Fibroblast of lung (primary cell): ENCODE measurements at regions not wholly inside any gene's neighbourhood (a gene's known extent, or its start where the extent isn't known, plus 50 kb on each side); places are given as distances from the start of the nearest gene placed in this dataset.
"Not testable (repeated sequence)": the region's sequence is repeated elsewhere in the genome, so short reads cannot be mapped to it uniquely, and the experiment has no call there.

Experiments used
- DNase-seq, 2 donors: peaks; one replicate each; pipeline versions ENCODE4 v3.0.0 to v3.0.0-alpha.2; 2010; ENCODE audit warnings: low read depth in 2 of 2
- H2AFZ ChIP-seq: 2 replicates; pipeline ENCODE4 v1.5.1; 2012; ENCODE audit warnings: low read length, control low read depth, inconsistent platforms
- H3K27ac ChIP-seq: 2 replicates; pipeline ENCODE4 v1.5.1; 2011; ENCODE audit warnings: low read length, control low read depth; ENCODE audit not compliant: insufficient read depth
- H3K27me3 ChIP-seq: 2 replicates; pipeline ENCODE4 v1.5.1; 2011; ENCODE audit warnings: mild to moderate bottlenecking, low read length; ENCODE audit not compliant: control insufficient read depth, insufficient read depth
- H3K36me3 ChIP-seq: 2 replicates; pipeline ENCODE4 v1.5.1; 2011; ENCODE audit warnings: low read length; ENCODE audit not compliant: control insufficient read depth, insufficient read depth
- H3K4me1 ChIP-seq: 2 replicates; pipeline ENCODE4 v1.5.1; 2011; ENCODE audit warnings: low read length; ENCODE audit not compliant: control insufficient read depth, insufficient read depth; ENCODE audit errors: extremely low read depth
- H3K4me2 ChIP-seq: 2 replicates; pipeline ENCODE4 v1.5.1; 2011; ENCODE audit warnings: low read length, control low read depth; ENCODE audit not compliant: insufficient read depth; ENCODE audit errors: extremely low read depth
- H3K4me3 ChIP-seq, 4 experiments: fragments of 200-600 bp in 1 of 4; sonication (generic) in 1 of 4; replicated peaks in 1 of 4; 2 replicates each; pipeline ENCODE4 v1.5.1; 2011 to 2016; ENCODE audit warnings: low read length in 4 of 4, low read depth in 3 of 4, mild to moderate bottlenecking in 3 of 4, control low read depth in 2 of 4, inconsistent platforms in 1 of 4, mixed read lengths in 1 of 4; ENCODE audit not compliant: insufficient read depth in 1 of 4; ENCODE audit errors: control extremely low read depth in 1 of 4
- H3K79me2 ChIP-seq: 2 replicates; pipeline ENCODE4 v1.5.1; 2012; ENCODE audit warnings: mild to moderate bottlenecking, low read length, inconsistent platforms; ENCODE audit not compliant: control insufficient read depth, insufficient read depth
- H3K9ac ChIP-seq: 2 replicates; pipeline ENCODE4 v1.5.1; 2011; ENCODE audit warnings: mild to moderate bottlenecking, low read length, control low read depth; ENCODE audit not compliant: insufficient read depth
- H3K9me3 ChIP-seq: 2 replicates; pipeline ENCODE4 v1.5.1; 2012; ENCODE audit warnings: low read depth, low read length; ENCODE audit not compliant: control insufficient read depth, insufficient read depth
- H4K20me1 ChIP-seq: 2 replicates; pipeline ENCODE4 v1.5.1; 2011; ENCODE audit warnings: low read length; ENCODE audit not compliant: control insufficient read depth, insufficient read depth; ENCODE audit errors: extremely low read depth
- CTCF ChIP-seq, 2 donors: IDR thresholded peaks in 1 of 2; conservative IDR thresholded peaks in 1 of 2; 1 replicate in 1 of 2; 2 replicates in 1 of 2; pipeline ENCODE4 v1.5.1; 2011 to 2012; ENCODE audit warnings: low read length in 2 of 2, control low read depth in 1 of 2, inconsistent platforms in 1 of 2, low read depth in 1 of 2, mild to moderate bottlenecking in 1 of 2
- EZH2 ChIP-seq: IDR thresholded peaks from 2 replicates; pipeline ENCODE4 v1.5.1; 2012; ENCODE audit warnings: low read length, control low read depth, mild to moderate bottlenecking; ENCODE audit errors: missing control alignments

- TF ChIP-seq EZH2: no peak
- no peak for TF ChIP-seq CTCF (conservative IDR thresholded peaks at IDR 0.05 in 1 of 2, IDR thresholded peaks at IDR 0.05 in 1 of 2; ENCODE audit: low read depth in 1 of 2, low read length in 2 of 2)
- H3K27ac ChIP-seq: no peak overlapping the region
- no peaks in the 10 kb centered on the region for H3K9me3 ChIP-seq
- H3K4me1 ChIP-seq: no peaks in the 10 kb centered on the region
- no peak for DNase-seq
- no peak overlapping the region for H3K4me2 ChIP-seq
- H4K20me1 ChIP-seq: no peaks in the 10 kb centered on the region
- no peaks in the 10 kb centered on the region for H3K36me3 ChIP-seq
- no peak overlapping the region for H2AFZ ChIP-seq
- H3K27me3 ChIP-seq: no peaks in the 10 kb centered on the region
- H3K9ac ChIP-seq: no peak overlapping the region
- H3K79me2 ChIP-seq: no peaks in the 10 kb centered on the region
- H3K4me3 ChIP-seq: no peak overlapping the region
Measured at GRCh38 chr3:31203960-31204795, 309.7 kb upstream of the GADL1 start.

- not testable (repeated sequence) for H2AFZ ChIP-seq, H3K9ac ChIP-seq, H3K79me2 ChIP-seq, H3K36me3 ChIP-seq, H3K9me3 ChIP-seq, H3K4me2 ChIP-seq, H3K4me1 ChIP-seq, H3K27me3 ChIP-seq, H3K27ac ChIP-seq, DNase-seq, H4K20me1 ChIP-seq, H3K4me3 ChIP-seq
Measured at GRCh38 chr3:31204796-31205056, 310.3 kb upstream of the GADL1 start.

- no peak overlapping the region for H3K27ac ChIP-seq
- no peak overlapping the region for H2AFZ ChIP-seq
- no peak for DNase-seq
- H4K20me1 ChIP-seq: no peaks in the 10 kb centered on the region
- H3K4me2 ChIP-seq: no peak overlapping the region
- H3K79me2 ChIP-seq: no peaks in the 10 kb centered on the region
- TF ChIP-seq CTCF (conservative IDR thresholded peaks at IDR 0.05 in 1 of 2, IDR thresholded peaks at IDR 0.05 in 1 of 2; ENCODE audit: low read depth in 1 of 2, low read length in 2 of 2): peak in 1 of 2 donors; percentile 12
- no peak for TF ChIP-seq EZH2
- H3K4me3 ChIP-seq: no peak overlapping the region
- H3K36me3 ChIP-seq: no peaks in the 10 kb centered on the region
- H3K9ac ChIP-seq: no peak overlapping the region
- no peaks in the 10 kb centered on the region for H3K9me3 ChIP-seq
- H3K27me3 ChIP-seq: no peaks in the 10 kb centered on the region
- no peaks in the 10 kb centered on the region for H3K4me1 ChIP-seq
Measured at GRCh38 chr3:31210068-31210645, 315.7 kb upstream of the GADL1 start.
